ENCODE measurements at regions not wholly inside any gene's neighbourhood (a gene's known extent, or its start where the extent isn't known, plus 50 kb on each side); places are given as distances from the start of the nearest gene placed in this dataset.
"Not testable (repeated sequence)": the region's sequence is repeated elsewhere in the genome, so short reads cannot be mapped to it uniquely, and the experiment has no call there.

- H3K27ac Mint-ChIP-seq: no peak overlapping the region
- H3K27me3 Mint-ChIP-seq: peaks cover 51% of the 10 kb centered on the region
- DNase-seq (no peak), ATAC-seq (ENCODE audit: poor library complexity) (no peak)
- H3K36me3 Mint-ChIP-seq (ENCODE audit: low read depth): no peaks in the 10 kb centered on the region
- ChIA-PET POLR2A (no interaction called here), CTCF (interaction anchor here (0.9 to 1.6 kb wide), 2 partner anchors 9 to 89 kb away, joined by 3 to 5 read pairs; no protein-coding TSS in a partner anchor)
- no peak for TF ChIP-seq CTCF (IDR thresholded peaks at IDR 0.05)
- intact Hi-C loops (cut with DNase I, micrococcal nuclease): loop anchor here (1.0 to 5.0 kb wide), 6 partner anchors 70 to 796 kb away; no protein-coding TSS in a partner anchor
- peaks cover 4% of the 10 kb centered on the region for H3K4me1 Mint-ChIP-seq (ENCODE audit: low read depth)
- Histone ChIP-seq H3K9me3 (ENCODE audit: control insufficient read depth in 1 of 2, insufficient read depth in 1 of 2, low read length in 2 of 2) (peaks cover 0 to 8% of the 10 kb centered on the region in 2 experiments), H3K27ac (ENCODE audit: low read depth in 1 of 2, low read length in 2 of 2) (no peak overlapping the region), H3K36me3 (ENCODE audit: insufficient read depth, low read length) (no peaks in the 10 kb centered on the region), H3K4me1 (ENCODE audit: insufficient read depth, low read length) (peaks cover 5% of the 10 kb centered on the region), H3K4me3 (ENCODE audit: low read length) (no peak overlapping the region), H3K27me3 (ENCODE audit: control insufficient read depth in 1 of 2, insufficient read depth in 2 of 2, low read length in 2 of 2) (peaks cover 8 to 25% of the 10 kb centered on the region in 2 experiments)
- no peak overlapping the region for H3K4me3 Mint-ChIP-seq
- H3K9me3 Mint-ChIP-seq: no peaks in the 10 kb centered on the region
Observed at GRCh38 chr15:78708713-78709260, 67.8 kb upstream of the CHRNB4 start.

- H3K9me3 ChIP-seq (ENCODE audit: control insufficient read depth in 1 of 2, insufficient read depth in 1 of 2, low read length in 2 of 2); H3K27ac ChIP-seq (ENCODE audit: low read depth in 1 of 2, low read length in 2 of 2); POLR2A ChIA-PET; H3K4me1 Mint-ChIP-seq (ENCODE audit: low read depth); H3K4me1 ChIP-seq (ENCODE audit: insufficient read depth, low read length); ATAC-seq (ENCODE audit: poor library complexity); CTCF ChIA-PET; H3K9me3 Mint-ChIP-seq; H3K36me3 ChIP-seq (ENCODE audit: insufficient read depth, low read length); H3K27ac Mint-ChIP-seq; H3K4me3 ChIP-seq (ENCODE audit: low read length); H3K36me3 Mint-ChIP-seq (ENCODE audit: low read depth); H3K4me3 Mint-ChIP-seq; DNase-seq: not testable (repeated sequence)
- H3K27me3 Mint-ChIP-seq: peaks cover 59% of the 10 kb centered on the region
- peaks cover 10 to 25% of the 10 kb centered on the region in 2 experiments for H3K27me3 ChIP-seq (ENCODE audit: control insufficient read depth in 1 of 2, insufficient read depth in 2 of 2, low read length in 2 of 2)
- intact Hi-C loops (cut with DNase I, micrococcal nuclease): loop anchor here in 1 of 2 experiments (5.0 kb wide), 2 partner anchors 69 to 794 kb away; no protein-coding TSS in a partner anchor
Observed at GRCh38 chr15:78706481-78707235, 65.6 kb upstream of the CHRNB4 start.

- peaks cover 55% of the 10 kb centered on the region for H3K27me3 Mint-ChIP-seq
- H3K9me3 ChIP-seq (ENCODE audit: control insufficient read depth in 1 of 2, insufficient read depth in 1 of 2, low read length in 2 of 2); CTCF ChIA-PET; H3K27me3 ChIP-seq (ENCODE audit: control insufficient read depth in 1 of 2, insufficient read depth in 2 of 2, low read length in 2 of 2); H3K36me3 Mint-ChIP-seq (ENCODE audit: low read depth); H3K4me3 ChIP-seq (ENCODE audit: low read length); H3K36me3 ChIP-seq (ENCODE audit: insufficient read depth, low read length); intact Hi-C loops (cut with DNase I, micrococcal nuclease); H3K4me3 Mint-ChIP-seq; DNase-seq; H3K9me3 Mint-ChIP-seq; H3K4me1 Mint-ChIP-seq (ENCODE audit: low read depth); H3K4me1 ChIP-seq (ENCODE audit: insufficient read depth, low read length); H3K27ac ChIP-seq (ENCODE audit: low read depth in 1 of 2, low read length in 2 of 2); POLR2A ChIA-PET; ATAC-seq (ENCODE audit: poor library complexity); H3K27ac Mint-ChIP-seq: not testable (repeated sequence)
Observed at GRCh38 chr15:78703334-78704056, 62.5 kb upstream of the CHRNB4 start.
